GM18505 (cell line): ENCODE measurements at regions not wholly inside any gene's neighbourhood (a gene's known extent, or its start where the extent isn't known, plus 50 kb on each side); places are given as distances from the start of the nearest gene placed in this dataset.
"Not testable (repeated sequence)": the region's sequence is repeated elsewhere in the genome, so short reads cannot be mapped to it uniquely, and the experiment has no call there.

Experiments
- ATAC-seq: cut with Tn5 transposase; IDR thresholded peaks from one replicate; pipeline ENCODE4 v1.9.1; 2021; ENCODE audit not compliant: unreplicated experiment
- POLR2A ChIP-seq: IDR thresholded peaks from 4 replicates; pipeline ENCODE4 v1.6.1; 2011; ENCODE audit warnings: borderline replicate concordance; ENCODE audit not compliant: insufficient read depth, insufficient read length; ENCODE audit errors: extremely low read depth

- ATAC-seq = no peak
- no peak for TF ChIP-seq POLR2A
Measured at GRCh38 chr4:112808001-112808400, 171.1 kb downstream of the LARP7 start.

DNA sequence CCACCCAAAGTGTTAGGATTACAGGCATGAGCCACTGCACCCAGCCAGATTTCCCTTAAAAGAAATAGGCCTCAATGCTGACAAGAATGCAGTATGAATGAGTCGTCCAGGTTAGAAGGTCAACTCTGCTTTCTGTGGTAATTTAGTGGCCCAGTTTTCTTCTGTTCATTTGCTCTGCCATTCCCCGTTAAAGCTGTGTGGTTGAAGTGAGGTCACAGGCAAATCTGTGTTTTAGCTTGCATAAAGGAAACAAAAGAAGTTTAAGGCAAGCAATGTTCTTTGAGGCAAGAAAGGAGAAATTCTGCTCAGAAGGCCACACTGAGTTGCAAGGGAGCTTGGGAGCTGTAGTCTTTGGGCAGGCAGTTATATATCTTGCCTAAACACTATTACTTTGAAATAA lies 176.8 kb downstream of the LARP7 start:
- no peak for TF ChIP-seq POLR2A
- ATAC-seq = no peak

DNA sequence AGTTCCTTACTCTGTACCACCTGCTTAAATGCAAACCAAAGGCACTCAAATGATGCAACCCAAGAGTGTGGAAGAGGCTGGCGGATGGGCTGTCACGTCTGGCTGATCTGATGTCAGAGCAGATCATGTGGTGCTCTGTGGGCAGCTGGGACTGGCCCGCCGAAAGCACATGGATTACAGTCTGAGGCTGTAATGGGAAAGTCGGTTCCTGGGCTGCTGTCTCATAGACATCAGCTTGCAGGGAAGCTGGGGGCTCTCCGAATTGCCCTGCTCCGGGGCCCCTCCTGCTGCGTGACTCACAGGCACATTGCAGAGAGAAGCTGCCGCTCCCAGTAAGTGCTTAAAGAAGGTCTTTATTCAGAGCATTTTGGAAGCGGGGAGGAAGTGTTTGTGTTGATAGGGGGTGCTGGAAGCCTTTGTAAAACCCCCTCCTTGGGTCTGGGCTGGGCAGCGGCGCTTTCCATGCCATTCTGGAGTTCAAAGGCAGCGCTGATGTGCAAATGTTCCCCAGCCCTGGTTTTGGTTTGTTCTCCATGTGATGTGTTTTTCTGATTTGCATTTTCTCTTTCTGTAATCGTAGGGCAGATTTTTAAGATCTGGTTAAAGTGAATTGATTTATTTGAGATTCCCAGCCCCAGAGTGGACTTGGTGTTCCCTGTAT lies 181.1 kb downstream of the LARP7 start:
- peak; percentile 96 for ATAC-seq
- peak; percentile 83 for TF ChIP-seq POLR2A

DNA sequence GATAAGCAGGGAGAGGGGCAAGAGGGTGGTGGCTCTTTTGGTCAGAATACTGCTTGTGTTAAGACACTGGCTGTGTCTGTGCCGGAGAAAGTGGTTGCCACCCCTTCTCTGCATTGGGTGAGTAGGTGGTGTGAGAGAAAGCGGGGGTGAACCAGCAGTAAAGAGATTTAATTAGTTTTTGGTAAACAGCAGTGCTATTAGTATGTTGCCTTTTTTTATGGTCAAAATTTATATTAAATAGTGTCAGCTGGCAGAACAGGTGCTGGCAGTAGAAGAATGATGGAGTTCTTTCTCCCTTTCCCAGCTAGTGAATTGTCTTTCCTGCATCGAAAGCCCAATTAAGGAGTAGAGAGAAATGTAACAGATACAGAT lies 181.6 kb downstream of the LARP7 start:
- peak; percentile 29 for ATAC-seq
- TF ChIP-seq POLR2A = no peak

GRCh38 chr4:112819729-112820128 lies 182.8 kb downstream of the LARP7 start:
- no peak for ATAC-seq
- no peak for TF ChIP-seq POLR2A

DNA sequence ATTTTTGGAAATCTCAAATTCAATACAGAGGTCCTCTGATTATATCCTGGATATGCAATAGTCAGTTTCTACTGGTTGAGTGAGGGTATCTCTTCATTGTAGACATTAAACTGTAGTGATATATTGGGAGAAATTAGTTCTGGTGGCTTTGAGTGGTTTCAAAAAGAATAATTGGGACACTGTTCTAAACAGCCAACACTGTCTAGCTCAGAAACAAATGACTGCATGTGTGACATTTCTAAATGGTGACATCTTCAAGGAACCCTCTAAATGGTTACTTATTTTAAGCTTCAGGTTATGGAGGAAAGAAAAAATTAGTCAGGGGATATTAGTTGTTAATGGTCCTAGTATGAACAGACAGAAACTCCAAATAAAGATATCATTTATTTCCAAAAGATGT lies 186.2 kb downstream of the LARP7 start:
- no peak for TF ChIP-seq POLR2A
- ATAC-seq = no peak

GRCh38 chr4:112823606-112824005 lies 186.7 kb downstream of the LARP7 start:
- no peak for TF ChIP-seq POLR2A
- ATAC-seq = no peak

DNA sequence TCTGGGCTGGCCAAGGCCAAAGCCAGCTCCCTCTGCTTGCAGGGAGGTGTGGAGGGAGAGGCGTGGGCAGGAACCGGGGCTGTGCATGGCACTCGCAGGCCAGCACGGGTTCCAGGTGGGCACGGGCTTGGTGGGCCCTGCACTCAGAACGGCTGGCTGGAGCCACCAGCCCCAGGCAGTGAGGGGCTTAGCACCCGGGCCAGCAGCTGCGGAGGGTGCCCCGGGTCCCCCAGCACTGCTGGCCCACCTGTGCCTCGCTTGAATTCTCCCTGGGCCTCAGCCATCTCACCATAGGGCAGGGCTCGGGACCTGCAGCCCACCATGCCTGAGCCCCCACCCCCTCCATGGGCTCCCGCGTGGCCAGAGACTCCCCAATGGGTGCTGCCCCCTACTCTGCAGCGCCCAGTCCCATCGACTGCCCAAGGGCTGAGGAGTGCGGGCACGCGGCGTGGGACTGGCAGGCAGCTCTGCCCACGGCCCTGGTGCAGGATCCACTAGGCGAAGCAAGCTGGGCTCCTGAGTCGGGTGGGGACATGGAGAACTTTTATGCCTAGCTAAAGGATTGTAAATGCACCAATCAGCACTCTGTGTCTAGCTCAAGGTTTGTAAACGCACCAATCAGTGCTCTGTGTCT lies 193.9 kb downstream of the LARP7 start:
- ATAC-seq = no peak
- no peak for TF ChIP-seq POLR2A

DNA sequence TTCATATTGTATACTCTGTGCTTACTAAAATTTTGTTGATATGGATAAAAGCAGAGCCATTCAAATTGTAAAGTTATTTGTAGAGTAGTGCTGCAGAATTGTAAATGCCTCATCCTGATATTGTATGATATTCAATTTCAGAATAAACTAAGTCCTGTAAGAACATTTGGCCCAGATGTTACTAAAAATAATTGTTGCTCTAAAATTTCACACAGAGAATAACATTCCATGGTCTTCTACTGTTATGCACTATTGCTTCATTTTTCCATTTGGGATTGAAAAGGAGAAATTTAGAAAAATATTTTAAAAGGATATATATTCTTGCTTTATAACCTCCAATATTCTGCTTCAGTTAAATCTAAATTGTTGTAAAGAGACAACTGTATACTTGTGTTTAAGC lies 195.6 kb downstream of the LARP7 start:
- TF ChIP-seq POLR2A = no peak
- ATAC-seq = no peak

GRCh38 chr4:112836895-112837294 lies 200.0 kb downstream of the LARP7 start:
- no peak for ATAC-seq
- TF ChIP-seq POLR2A = no peak

DNA sequence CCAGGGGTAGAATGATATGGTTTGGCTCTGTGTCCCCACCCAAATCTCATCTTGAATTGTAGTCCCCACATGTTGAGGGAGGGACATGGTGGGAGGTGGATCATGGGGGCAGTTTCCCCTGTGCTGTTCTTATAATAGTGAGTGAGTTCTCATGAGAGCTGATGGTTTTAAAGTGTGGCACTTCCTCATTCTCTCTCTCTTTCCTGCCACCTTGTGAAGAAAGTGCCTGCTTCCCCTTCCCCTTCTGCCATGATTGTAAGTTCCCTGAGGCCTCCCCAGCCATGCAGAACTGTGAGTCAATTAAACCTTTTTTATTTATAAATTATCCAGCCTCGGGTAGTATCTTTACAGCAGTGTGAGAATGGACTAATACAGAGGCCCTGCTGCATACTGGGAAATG lies 201.1 kb downstream of the LARP7 start:
- ATAC-seq = not testable (repeated sequence)

- no peak for TF ChIP-seq POLR2A
- no peak for ATAC-seq
Measured at GRCh38 chr4:112840061-112840460, 203.1 kb downstream of the LARP7 start.

DNA sequence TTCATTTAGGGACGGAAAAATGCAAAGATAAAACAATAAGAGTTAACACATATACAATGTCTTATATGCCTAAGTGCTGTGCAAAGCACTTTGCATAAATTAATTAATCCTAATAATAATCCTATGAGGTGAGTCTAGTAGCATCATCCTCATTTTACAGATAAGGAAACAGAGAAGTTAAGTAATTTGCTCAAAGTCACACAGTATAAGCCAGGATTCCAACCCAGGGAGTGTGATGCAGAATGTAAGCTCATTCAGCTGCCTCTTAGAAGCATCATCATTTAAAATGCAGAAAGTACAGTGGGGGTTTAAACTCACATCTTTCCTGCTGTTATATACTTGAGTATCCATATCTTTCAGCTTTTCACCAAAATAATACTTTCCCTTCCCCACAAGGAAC lies 203.7 kb downstream of the LARP7 start:
- no peak for ATAC-seq
- TF ChIP-seq POLR2A = no peak

DNA sequence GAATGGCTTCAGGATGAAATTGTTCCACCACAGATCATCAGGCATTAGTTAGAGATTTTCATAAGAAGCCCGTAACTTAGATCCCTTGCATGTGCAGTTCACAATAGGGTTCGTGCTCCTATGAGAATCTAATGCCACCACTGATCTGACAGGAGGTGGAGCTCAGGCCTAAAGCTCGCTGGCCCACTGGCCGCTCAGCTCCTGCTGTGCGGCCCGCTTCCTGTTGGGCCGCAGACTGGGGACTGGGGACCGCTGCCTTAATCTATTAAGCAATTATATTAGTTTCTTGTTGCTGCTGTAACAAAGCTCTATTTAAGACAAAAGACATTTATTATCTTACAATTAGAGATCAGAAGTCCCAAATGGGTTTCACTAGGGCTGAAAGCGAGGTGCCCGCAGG lies 205.6 kb downstream of the LARP7 start:
- ATAC-seq = no peak
- TF ChIP-seq POLR2A = no peak

- no peak for ATAC-seq
- no peak for TF ChIP-seq POLR2A
Measured at GRCh38 chr4:112845386-112845785, 204.1 kb upstream of the ANK2 start.
